ENCODE measurements at regions not wholly inside any gene's neighbourhood (a gene's known extent, or its start where the extent isn't known, plus 50 kb on each side); places are given as distances from the start of the nearest gene placed in this dataset.
A peak's percentile ranks its signal among the peaks of the same experiment; 100 is the strongest.

DNA sequence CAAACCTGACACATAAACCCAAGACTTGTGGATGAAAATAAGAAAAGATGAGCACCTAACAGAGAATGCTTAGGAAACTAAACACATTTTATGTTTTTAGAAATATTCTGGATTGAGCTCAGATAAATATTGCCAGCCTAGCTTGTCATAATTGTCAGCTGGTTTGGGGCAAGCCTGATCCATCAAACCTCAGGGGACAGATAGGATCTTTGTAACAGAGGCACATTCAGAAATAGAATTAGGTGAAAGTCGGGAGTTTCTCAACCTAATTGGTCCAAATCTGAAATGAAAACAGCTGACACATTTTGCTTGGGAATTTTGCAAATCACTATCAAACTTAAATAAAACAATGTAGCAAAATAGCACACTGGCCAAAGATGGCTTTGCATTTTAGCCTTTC lies 503.7 kb downstream of the ANXA1 start:
- TF ChIP-seq, protein P1, sequence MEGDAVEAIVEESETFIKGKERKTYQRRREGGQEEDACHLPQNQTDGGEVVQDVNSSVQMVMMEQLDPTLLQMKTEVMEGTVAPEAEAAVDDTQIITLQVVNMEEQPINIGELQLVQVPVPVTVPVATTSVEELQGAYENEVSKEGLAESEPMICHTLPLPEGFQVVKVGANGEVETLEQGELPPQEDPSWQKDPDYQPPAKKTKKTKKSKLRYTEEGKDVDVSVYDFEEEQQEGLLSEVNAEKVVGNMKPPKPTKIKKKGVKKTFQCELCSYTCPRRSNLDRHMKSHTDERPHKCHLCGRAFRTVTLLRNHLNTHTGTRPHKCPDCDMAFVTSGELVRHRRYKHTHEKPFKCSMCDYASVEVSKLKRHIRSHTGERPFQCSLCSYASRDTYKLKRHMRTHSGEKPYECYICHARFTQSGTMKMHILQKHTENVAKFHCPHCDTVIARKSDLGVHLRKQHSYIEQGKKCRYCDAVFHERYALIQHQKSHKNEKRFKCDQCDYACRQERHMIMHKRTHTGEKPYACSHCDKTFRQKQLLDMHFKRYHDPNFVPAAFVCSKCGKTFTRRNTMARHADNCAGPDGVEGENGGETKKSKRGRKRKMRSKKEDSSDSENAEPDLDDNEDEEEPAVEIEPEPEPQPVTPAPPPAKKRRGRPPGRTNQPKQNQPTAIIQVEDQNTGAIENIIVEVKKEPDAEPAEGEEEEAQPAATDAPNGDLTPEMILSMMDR (conservative IDR thresholded peaks at IDR 0.05; ENCODE audit: low read depth, low read length): no peak
- DNase-seq (ENCODE audit: low read depth): no peak
- no peak overlapping the region for H3K4me3 ChIP-seq (ENCODE audit: low read depth, low read length)

DNA sequence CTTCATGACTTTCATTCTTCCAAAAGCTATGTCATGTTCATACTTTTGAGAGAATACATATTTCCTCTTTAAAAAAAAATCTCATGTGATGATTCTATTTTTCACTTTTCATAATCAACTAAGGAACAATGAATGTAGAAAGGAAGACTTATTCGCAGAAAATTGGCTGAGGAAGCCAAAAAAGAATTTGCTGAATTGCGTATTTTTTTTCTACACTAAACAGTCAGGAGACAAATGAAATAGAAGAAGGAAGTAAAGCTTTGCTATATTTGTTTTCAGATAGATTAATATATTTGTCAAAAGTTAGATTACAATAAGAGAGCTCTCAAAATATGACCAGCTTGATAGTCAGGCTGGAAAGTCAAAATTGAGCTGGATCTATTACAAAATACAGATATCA lies 504.2 kb downstream of the ANXA1 start:
- no peak overlapping the region for H3K4me3 ChIP-seq (ENCODE audit: low read depth, low read length)
- no peak for DNase-seq (ENCODE audit: low read depth)
- TF ChIP-seq, protein P1 (conservative IDR thresholded peaks at IDR 0.05; ENCODE audit: low read depth, low read length): no peak

DNA sequence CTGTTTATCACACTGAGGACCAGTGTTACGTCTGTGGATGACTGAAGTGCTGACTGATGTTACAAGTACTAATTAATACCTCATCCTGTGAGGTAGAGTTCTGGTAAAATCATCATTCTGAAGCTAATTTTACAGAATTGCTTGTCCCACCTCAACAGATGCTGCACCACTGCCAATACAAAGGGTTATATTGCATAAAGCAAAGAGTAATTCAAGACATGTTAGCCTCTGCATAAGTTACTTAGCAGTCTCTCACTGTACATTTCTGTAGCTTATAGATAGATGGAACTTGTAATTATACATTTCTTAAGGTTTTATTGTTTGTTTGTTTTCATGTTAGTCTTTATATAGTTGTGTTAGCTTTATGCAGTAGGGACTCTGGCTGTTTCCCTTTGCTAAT lies 513.6 kb downstream of the ANXA1 start:
- no peak overlapping the region for H3K4me3 ChIP-seq (ENCODE audit: low read depth, low read length)
- TF ChIP-seq, protein P1 (conservative IDR thresholded peaks at IDR 0.05; ENCODE audit: low read depth, low read length): no peak
- no peak for DNase-seq (ENCODE audit: low read depth)

DNA sequence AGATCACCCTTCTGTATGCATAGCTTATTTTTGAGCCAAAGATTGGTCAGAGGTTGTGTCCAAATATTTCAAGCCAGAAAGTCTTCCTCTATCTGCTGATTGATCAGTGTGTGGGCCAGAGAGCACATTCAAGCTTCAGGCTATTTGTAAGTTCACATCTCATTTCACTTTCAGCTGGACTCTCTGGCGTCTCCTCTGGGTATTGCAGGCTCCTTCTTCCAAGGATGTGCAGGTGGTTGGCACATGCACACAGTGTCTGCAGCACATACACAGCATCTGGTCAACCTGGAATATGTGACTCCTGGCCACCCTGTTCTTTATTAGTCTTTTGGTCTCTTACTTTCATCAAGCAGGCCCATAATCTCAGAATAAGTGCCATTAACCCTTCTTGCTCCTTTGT lies 516.1 kb downstream of the ANXA1 start:
- TF ChIP-seq, protein P1 (conservative IDR thresholded peaks at IDR 0.05; ENCODE audit: low read depth, low read length): peak; percentile 70
- no peak overlapping the region for H3K4me3 ChIP-seq (ENCODE audit: low read depth, low read length)
- peak; percentile 68 for DNase-seq (ENCODE audit: low read depth)

DNA sequence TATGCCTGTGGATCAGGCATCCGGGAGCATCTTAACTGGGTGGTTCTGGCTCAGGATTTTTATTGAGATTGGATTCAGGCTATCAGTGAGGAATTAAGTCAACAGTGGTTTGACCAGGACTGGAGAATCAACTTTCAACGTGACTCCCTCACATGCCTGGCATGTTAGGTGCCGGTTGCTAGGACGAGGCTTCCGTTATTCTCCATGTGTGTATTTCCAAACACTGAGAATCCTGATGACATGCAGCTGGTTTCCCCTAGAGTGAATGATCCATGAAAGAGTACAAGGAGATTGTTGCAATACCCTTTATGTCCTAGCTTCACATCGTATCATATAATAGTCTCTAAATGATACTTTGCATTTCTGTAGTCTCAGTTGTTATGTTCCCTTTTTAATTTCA lies 529.2 kb downstream of the ANXA1 start:
- DNase-seq (ENCODE audit: low read depth): peak; percentile 36
- no peak overlapping the region for H3K4me3 ChIP-seq (ENCODE audit: low read depth, low read length)
- TF ChIP-seq, protein P1 (conservative IDR thresholded peaks at IDR 0.05; ENCODE audit: low read depth, low read length): no peak

DNA sequence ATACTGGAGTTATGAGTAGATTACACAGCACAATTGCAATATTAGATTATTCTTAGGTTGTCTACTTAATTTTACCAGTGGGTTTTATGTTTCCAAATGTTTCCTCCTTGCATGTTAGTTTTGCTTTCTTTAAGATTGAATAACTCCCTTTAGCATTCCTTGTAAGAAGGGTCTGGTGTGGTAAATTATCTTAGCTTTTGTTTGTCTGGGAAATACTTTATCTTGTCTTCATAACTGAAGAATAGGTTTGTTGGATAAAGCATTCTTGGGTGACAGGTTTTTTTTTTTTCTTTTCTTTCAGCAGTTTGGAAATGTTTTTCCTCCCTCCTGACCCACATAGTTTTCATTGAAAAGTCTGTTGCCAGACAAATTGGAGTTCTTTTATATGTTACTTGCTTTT lies 531.1 kb downstream of the ANXA1 start:
- DNase-seq (ENCODE audit: low read depth): peak; percentile 12
- H3K4me3 ChIP-seq (ENCODE audit: low read depth, low read length): no peak overlapping the region
- TF ChIP-seq, protein P1 (conservative IDR thresholded peaks at IDR 0.05; ENCODE audit: low read depth, low read length): no peak

DNA sequence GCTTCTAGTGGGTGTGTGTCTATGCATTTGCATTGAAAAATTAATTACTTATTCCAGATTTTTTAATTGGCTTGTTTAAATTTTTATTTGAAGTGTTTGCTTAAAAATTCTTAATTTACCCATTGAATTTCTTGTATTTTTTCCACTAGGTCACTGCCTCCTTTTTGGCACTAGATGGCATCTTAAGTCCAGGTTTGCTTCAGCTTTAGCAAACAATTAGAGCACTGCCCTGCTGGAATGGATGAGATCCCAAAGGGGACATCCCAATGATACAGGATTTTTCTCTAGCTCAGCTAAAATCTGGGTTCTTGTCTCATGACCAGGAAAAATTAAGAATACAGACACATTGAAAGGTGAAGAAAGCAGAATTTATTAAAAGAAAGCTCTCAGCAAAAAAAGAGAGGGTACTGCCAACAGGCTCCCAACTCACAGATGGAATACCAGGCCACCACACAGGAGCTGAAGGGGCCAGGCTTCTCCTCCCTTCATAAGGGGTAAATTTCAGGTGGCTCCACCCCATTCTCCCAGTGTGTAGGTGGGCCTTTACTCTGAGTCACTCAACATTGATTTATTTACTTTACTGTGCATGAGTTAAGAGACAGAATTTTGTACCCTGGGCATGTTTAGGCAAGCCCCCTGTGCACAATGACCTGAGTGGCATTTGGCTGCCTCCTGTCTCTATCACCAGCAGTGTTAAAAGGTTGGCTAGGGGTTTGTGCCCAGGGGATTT lies 532.4 kb downstream of the ANXA1 start:
- TF ChIP-seq, protein P1 (conservative IDR thresholded peaks at IDR 0.05; ENCODE audit: low read depth, low read length): peak; percentile 82
- no peak overlapping the region for H3K4me3 ChIP-seq (ENCODE audit: low read depth, low read length)
- DNase-seq (ENCODE audit: low read depth): peak; percentile 94
